WTC11 (cell line): ENCODE measurements at regions not wholly inside any gene's neighbourhood (a gene's known extent, or its start where the extent isn't known, plus 50 kb on each side); places are given as distances from the start of the nearest gene placed in this dataset.

ENCODE experiments used
- CBFB ChIP-seq: sonication (generic); formaldehyde crosslinking; IDR thresholded peaks from 2 replicates; pipeline ENCODE4 v1.8.1; 2022; ENCODE audit warnings: mild to moderate bottlenecking, low read depth, missing genetic modification reagents
- CREB1 ChIP-seq: sonication (generic); formaldehyde crosslinking; IDR thresholded peaks from 2 replicates; pipeline ENCODE4 v1.8.0; 2023; ENCODE audit warnings: mild to moderate bottlenecking, missing genetic modification reagents
- CTCF ChIP-seq: fragments of 200-600 bp; IDR thresholded peaks from 2 replicates; pipeline ENCODE4 v1.8.0; 2022; ENCODE audit warnings: antibody characterized with exemption
- FOXK1 ChIP-seq: sonication (generic); formaldehyde crosslinking; IDR thresholded peaks from 2 replicates; pipeline ENCODE4 v1.8.0; 2022; ENCODE audit warnings: mild to moderate bottlenecking, moderate library complexity, missing genetic modification reagents
- FOXP1 ChIP-seq: sonication (generic); formaldehyde crosslinking; IDR thresholded peaks from 2 replicates; pipeline ENCODE4 v1.8.0; 2022; ENCODE audit warnings: missing genetic modification reagents, mild to moderate bottlenecking, moderate library complexity, borderline replicate concordance
- FOXP4 ChIP-seq: sonication (generic); formaldehyde crosslinking; IDR thresholded peaks from 2 replicates; pipeline ENCODE4 v1.8.0; 2022; ENCODE audit warnings: mild to moderate bottlenecking, missing genetic modification reagents
- IRF1 ChIP-seq: sonication (generic); formaldehyde crosslinking; IDR thresholded peaks from 2 replicates; pipeline ENCODE4 v1.8.0; 2023; ENCODE audit warnings: missing genetic modification reagents
- JUN ChIP-seq: sonication (generic); formaldehyde crosslinking; IDR thresholded peaks from 2 replicates; pipeline ENCODE4 v1.8.0; 2023; ENCODE audit warnings: mild to moderate bottlenecking, missing genetic modification reagents
- MAX ChIP-seq: sonication (generic); formaldehyde crosslinking; IDR thresholded peaks from 2 replicates; pipeline ENCODE4 v1.8.0; 2022; ENCODE audit warnings: mild to moderate bottlenecking, missing genetic modification reagents
- NFE2L1 ChIP-seq: sonication (generic); formaldehyde crosslinking; IDR thresholded peaks from 2 replicates; pipeline ENCODE4 v1.8.1; 2023; ENCODE audit warnings: missing genetic modification reagents
- NR3C1 ChIP-seq: sonication (generic); formaldehyde crosslinking; conservative IDR thresholded peaks from 2 replicates; pipeline ENCODE4 v1.8.1; 2023; ENCODE audit warnings: low read depth, mild to moderate bottlenecking, missing genetic modification reagents
- ZBTB21 ChIP-seq: sonication (generic); formaldehyde crosslinking; IDR thresholded peaks from 2 replicates; pipeline ENCODE4 v1.8.1; 2023; ENCODE audit warnings: mild to moderate bottlenecking, missing genetic modification reagents, borderline replicate concordance
- TF ChIP-seq, protein P1 (sequence below): sonication (generic); formaldehyde crosslinking; IDR thresholded peaks from 2 replicates; pipeline ENCODE4 v1.8.0; 2022; ENCODE audit warnings: missing genetic modification reagents

GRCh38 chr9:72460342-72461312, 60.8 kb upstream of the TMC1 start:
- no peak for TF ChIP-seq ZBTB21 (CRISPR knock-in tag)
- TF ChIP-seq MAX (CRISPR knock-in tag), result no peak
- TF ChIP-seq CTCF, result no peak
- no peak for TF ChIP-seq FOXP1 (CRISPR knock-in tag)
- no peak for TF ChIP-seq NR3C1 (CRISPR knock-in tag)
- TF ChIP-seq IRF1 (CRISPR knock-in tag), result no peak
- TF ChIP-seq FOXK1 (CRISPR knock-in tag), result no peak
- no peak for TF ChIP-seq NFE2L1 (CRISPR knock-in tag)
- TF ChIP-seq JUN (CRISPR knock-in tag), result no peak
- TF ChIP-seq CBFB (CRISPR knock-in tag), result no peak
- no peak for TF ChIP-seq CREB1
- TF ChIP-seq FOXP4 (CRISPR knock-in tag), result no peak
- TF ChIP-seq, protein P1, sequence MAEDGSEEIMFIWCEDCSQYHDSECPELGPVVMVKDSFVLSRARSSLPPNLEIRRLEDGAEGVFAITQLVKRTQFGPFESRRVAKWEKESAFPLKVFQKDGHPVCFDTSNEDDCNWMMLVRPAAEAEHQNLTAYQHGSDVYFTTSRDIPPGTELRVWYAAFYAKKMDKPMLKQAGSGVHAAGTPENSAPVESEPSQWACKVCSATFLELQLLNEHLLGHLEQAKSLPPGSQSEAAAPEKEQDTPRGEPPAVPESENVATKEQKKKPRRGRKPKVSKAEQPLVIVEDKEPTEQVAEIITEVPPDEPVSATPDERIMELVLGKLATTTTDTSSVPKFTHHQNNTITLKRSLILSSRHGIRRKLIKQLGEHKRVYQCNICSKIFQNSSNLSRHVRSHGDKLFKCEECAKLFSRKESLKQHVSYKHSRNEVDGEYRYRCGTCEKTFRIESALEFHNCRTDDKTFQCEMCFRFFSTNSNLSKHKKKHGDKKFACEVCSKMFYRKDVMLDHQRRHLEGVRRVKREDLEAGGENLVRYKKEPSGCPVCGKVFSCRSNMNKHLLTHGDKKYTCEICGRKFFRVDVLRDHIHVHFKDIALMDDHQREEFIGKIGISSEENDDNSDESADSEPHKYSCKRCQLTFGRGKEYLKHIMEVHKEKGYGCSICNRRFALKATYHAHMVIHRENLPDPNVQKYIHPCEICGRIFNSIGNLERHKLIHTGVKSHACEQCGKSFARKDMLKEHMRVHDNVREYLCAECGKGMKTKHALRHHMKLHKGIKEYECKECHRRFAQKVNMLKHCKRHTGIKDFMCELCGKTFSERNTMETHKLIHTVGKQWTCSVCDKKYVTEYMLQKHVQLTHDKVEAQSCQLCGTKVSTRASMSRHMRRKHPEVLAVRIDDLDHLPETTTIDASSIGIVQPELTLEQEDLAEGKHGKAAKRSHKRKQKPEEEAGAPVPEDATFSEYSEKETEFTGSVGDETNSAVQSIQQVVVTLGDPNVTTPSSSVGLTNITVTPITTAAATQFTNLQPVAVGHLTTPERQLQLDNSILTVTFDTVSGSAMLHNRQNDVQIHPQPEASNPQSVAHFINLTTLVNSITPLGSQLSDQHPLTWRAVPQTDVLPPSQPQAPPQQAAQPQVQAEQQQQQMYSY (CRISPR knock-in tag), result no peak
